IMR-90 (cell line): ENCODE measurements at regions not wholly inside any gene's neighbourhood (a gene's known extent, or its start where the extent isn't known, plus 50 kb on each side); places are given as distances from the start of the nearest gene placed in this dataset.

Experiments used
- BHLHE40 ChIP-seq: fragments of 150-350 bp; IDR thresholded peaks from 2 replicates; pipeline ENCODE4 v1.6.1; 2016; ENCODE audit warnings: mild to moderate bottlenecking, low read depth, low read length
- CEBPB ChIP-seq: IDR thresholded peaks from 2 replicates; pipeline ENCODE4 v1.6.1; 2012; ENCODE audit warnings: low read depth, low read length, improper control_type of control experiment
- CHD1 ChIP-seq: IDR thresholded peaks from 2 replicates; pipeline ENCODE4 v1.6.1; 2012; ENCODE audit warnings: low read depth, low read length, improper control_type of control experiment
- FOS ChIP-seq: fragments of 150-350 bp; IDR thresholded peaks from 2 replicates; pipeline ENCODE4 v1.6.1; 2016; ENCODE audit warnings: low read depth, low read length
- MXI1 ChIP-seq: IDR thresholded peaks from 2 replicates; pipeline ENCODE4 v1.6.1; 2012; ENCODE audit warnings: low read depth, mild to moderate bottlenecking, low read length, moderate library complexity, borderline replicate concordance
- POLR2A ChIP-seq: IDR thresholded peaks from 2 replicates; pipeline ENCODE4 v1.6.1; 2012; ENCODE audit warnings: mild to moderate bottlenecking, low read depth, low read length
- RCOR1 ChIP-seq: IDR thresholded peaks from 2 replicates; pipeline ENCODE4 v1.6.1; 2012; ENCODE audit warnings: mild to moderate bottlenecking, low read length, improper control_type of control experiment; ENCODE audit not compliant: insufficient replicate concordance
- RFX5 ChIP-seq: IDR thresholded peaks from 2 replicates; pipeline ENCODE4 v1.8.0; 2012; ENCODE audit warnings: low read depth, mild to moderate bottlenecking, low read length, moderate library complexity
- SMC3 ChIP-seq: fragments of 150-350 bp; IDR thresholded peaks from 2 replicates; pipeline ENCODE4 v1.6.1; 2016; ENCODE audit warnings: low read depth, mild to moderate bottlenecking, antibody characterized with exemption, low read length, moderate library complexity
- TF ChIP-seq, protein P1 (sequence below): conservative IDR thresholded peaks from 2 replicates; pipeline ENCODE4 v1.5.1; 2012; ENCODE audit warnings: mild to moderate bottlenecking, low read depth, low read length, improper control_type of control experiment
- TF ChIP-seq, protein P2 (sequence below): fragments of 150-350 bp; IDR thresholded peaks from 2 replicates; pipeline ENCODE4 v1.6.1; 2016; ENCODE audit warnings: low read depth, mild to moderate bottlenecking, low read length, moderate library complexity, borderline replicate concordance
- TF ChIP-seq, protein P3 (sequence below): fragments of 150-350 bp; IDR thresholded peaks from 2 replicates; pipeline ENCODE4 v1.6.1; 2017; ENCODE audit warnings: mild to moderate bottlenecking, antibody characterized with exemption, low read length, low read depth

DNA sequence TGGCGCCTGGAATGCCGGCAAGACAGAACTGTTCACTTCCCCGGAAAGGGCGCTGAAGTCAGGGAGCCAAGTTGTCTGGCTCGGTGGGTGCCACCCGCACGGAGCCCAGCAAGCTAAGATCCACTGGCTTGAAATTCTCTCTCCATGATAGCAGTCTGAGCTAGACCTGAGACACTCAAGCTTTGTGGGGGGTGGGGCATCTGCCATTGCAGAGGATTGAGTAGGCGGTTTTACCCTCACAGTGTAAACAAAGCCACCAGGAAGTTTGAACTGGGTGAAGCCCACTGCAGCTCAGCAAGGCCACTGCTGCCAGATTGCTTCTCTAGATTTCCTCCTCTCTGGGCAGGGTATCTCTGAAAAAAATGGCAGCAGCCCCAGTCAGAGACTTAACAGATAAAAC lies 277.4 kb downstream of the SLCO4C1 start:
- TF ChIP-seq, protein P1, sequence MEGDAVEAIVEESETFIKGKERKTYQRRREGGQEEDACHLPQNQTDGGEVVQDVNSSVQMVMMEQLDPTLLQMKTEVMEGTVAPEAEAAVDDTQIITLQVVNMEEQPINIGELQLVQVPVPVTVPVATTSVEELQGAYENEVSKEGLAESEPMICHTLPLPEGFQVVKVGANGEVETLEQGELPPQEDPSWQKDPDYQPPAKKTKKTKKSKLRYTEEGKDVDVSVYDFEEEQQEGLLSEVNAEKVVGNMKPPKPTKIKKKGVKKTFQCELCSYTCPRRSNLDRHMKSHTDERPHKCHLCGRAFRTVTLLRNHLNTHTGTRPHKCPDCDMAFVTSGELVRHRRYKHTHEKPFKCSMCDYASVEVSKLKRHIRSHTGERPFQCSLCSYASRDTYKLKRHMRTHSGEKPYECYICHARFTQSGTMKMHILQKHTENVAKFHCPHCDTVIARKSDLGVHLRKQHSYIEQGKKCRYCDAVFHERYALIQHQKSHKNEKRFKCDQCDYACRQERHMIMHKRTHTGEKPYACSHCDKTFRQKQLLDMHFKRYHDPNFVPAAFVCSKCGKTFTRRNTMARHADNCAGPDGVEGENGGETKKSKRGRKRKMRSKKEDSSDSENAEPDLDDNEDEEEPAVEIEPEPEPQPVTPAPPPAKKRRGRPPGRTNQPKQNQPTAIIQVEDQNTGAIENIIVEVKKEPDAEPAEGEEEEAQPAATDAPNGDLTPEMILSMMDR = no peak
- TF ChIP-seq POLR2A (no peak), SMC3 (no peak), MXI1 (no peak), RCOR1 (no peak), FOS (no peak), CEBPB (no peak), BHLHE40 (no peak), RFX5 (no peak), CHD1 (no peak)
- TF ChIP-seq, protein P2, sequence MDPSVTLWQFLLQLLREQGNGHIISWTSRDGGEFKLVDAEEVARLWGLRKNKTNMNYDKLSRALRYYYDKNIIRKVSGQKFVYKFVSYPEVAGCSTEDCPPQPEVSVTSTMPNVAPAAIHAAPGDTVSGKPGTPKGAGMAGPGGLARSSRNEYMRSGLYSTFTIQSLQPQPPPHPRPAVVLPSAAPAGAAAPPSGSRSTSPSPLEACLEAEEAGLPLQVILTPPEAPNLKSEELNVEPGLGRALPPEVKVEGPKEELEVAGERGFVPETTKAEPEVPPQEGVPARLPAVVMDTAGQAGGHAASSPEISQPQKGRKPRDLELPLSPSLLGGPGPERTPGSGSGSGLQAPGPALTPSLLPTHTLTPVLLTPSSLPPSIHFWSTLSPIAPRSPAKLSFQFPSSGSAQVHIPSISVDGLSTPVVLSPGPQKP = no peak
- TF ChIP-seq, protein P3, sequence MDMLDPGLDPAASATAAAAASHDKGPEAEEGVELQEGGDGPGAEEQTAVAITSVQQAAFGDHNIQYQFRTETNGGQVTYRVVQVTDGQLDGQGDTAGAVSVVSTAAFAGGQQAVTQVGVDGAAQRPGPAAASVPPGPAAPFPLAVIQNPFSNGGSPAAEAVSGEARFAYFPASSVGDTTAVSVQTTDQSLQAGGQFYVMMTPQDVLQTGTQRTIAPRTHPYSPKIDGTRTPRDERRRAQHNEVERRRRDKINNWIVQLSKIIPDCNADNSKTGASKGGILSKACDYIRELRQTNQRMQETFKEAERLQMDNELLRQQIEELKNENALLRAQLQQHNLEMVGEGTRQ = no peak
